ENCODE measurements at regions not wholly inside any gene's neighbourhood (a gene's known extent, or its start where the extent isn't known, plus 50 kb on each side); places are given as distances from the start of the nearest gene placed in this dataset.

- no peak for DNase-seq (ENCODE audit: low read depth)
Measured at GRCh38 chr1:234737967-234738314, 128.0 kb upstream of the IRF2BP2 start.

- no peak for DNase-seq (ENCODE audit: low read depth)
Measured at GRCh38 chr1:234735916-234736315, 125.9 kb upstream of the IRF2BP2 start.

DNA sequence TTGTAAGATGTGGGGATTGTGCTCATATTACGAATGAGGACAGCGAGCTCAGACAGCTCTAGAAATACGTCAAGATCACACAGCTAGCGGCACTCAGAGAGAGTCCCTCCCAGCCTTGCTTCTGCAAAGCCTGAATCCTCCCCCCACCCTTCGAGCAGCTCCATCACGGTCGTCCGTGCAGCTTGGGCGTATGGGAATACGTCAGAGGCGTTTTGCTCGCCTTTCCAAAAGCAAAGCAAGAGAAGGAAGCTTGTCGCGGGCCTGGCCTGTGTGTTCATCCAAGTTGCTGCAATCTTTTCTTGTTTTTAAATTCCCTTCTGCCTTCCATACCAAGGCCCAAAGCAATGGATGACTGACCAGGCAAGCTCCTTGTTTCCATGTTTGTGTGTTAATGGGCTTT, 125.5 kb upstream of the IRF2BP2 start:
- no peak for DNase-seq (ENCODE audit: low read depth)

- no peak for DNase-seq (ENCODE audit: low read depth)
Measured at GRCh38 chr1:234734869-234735268, 124.9 kb upstream of the IRF2BP2 start.

- no peak for DNase-seq (ENCODE audit: low read depth)
Measured at GRCh38 chr1:234734412-234734835, 124.4 kb upstream of the IRF2BP2 start.

GRCh38 chr1:234733427-234733826, 123.4 kb upstream of the IRF2BP2 start:
- no peak for DNase-seq (ENCODE audit: low read depth)

- DNase-seq (ENCODE audit: low read depth) = no peak
Measured at GRCh38 chr1:234732671-234733390, 122.9 kb upstream of the IRF2BP2 start.

DNA sequence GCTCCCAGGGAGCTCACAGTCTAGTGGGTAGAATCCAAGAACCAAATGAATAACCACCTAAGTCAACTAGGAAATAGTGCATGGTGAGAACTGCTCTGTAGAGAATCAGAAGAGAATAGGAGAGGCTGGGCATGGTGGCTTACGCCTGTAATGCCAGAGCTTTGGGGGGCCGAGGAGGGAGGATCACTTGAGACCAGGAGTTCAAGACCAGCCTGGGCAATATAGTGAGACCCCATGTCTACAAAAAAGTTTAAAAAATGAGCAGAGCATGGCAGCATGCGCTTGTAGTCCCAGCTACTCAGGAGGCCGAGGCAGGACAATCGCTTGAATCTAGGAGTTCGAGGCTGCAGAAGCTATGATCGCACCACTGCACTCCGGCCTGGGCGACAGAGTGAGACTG, 122.3 kb upstream of the IRF2BP2 start:
- DNase-seq (ENCODE audit: low read depth) = no peak

DNA sequence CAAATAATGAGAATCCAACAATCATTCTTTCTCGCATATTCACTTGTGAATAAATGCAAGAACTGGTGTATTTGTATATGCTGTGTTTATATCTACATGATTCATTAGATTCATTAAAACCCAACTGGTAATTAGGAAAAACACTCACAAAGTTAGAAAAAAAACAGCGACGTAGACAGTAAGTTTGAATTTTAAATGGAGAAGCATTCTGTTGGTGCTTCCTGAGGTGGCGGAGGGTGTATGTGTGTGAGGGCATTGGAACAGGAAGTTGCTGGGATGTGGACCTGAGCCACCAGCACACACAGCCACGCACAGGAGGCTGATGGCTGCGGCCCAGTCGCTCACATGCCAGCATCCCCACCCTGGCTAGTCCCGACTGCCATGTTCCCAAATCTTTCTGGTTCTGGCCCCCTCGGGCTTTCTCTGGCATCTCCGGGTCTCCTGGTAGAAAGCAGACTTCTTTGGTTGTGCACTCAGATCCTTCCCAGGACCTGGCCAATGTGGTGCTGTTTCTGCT, 121.6 kb upstream of the IRF2BP2 start:
- DNase-seq (ENCODE audit: low read depth) = no peak

DNA sequence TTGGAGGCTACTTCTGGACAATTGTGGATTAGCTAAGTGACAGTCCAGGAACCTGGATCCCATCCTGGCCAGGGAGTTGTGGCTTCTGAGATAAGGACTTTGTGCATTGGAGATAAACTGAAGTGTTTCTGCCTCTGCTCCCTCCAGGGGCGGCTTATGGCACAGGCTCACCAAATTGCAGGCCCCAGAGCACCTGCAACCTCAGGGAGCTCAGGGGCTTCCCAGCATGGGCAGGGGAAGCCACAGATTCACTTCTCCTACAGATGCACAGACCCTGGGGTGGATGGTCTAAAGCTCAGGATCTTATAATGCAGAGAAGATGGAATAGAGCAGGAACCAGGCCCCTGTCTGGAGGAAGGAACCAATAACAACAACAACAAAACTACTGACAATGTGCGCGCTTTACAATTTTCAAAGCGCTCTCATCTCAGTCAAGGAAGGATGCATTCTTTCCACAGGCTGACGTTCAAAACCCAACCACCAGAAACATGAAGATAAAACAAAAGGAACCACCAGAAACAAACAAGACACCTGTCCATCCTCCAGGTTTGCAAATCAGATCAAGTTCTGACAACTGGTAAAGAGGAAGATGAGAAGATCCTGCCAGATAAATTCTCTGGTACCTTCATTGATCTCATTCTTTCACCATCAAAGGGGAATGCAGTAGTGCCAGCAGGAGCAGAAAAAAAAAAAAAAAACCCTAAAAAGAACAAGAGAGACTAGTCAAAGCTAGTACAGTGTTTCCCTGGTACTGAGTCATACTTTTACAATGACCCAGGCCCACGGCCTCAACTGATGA, 121.0 kb upstream of the IRF2BP2 start:
- DNase-seq (ENCODE audit: low read depth) = peak; percentile 82

DNA sequence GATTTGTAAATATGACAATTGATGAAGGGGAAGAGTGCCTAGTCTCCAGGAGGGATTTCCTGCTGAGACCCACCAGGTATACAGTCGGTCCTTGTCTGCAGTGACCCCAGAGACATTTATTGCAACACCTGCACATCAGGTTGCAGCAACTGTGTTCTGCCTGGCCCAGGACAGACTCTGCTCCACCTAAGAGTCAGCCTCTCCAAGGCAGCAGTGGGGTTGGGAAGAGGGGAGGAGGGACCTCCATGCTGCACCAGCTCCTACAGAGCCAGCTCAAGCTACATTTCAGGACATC, 120.4 kb upstream of the IRF2BP2 start:
- DNase-seq (ENCODE audit: low read depth) = no peak

DNA sequence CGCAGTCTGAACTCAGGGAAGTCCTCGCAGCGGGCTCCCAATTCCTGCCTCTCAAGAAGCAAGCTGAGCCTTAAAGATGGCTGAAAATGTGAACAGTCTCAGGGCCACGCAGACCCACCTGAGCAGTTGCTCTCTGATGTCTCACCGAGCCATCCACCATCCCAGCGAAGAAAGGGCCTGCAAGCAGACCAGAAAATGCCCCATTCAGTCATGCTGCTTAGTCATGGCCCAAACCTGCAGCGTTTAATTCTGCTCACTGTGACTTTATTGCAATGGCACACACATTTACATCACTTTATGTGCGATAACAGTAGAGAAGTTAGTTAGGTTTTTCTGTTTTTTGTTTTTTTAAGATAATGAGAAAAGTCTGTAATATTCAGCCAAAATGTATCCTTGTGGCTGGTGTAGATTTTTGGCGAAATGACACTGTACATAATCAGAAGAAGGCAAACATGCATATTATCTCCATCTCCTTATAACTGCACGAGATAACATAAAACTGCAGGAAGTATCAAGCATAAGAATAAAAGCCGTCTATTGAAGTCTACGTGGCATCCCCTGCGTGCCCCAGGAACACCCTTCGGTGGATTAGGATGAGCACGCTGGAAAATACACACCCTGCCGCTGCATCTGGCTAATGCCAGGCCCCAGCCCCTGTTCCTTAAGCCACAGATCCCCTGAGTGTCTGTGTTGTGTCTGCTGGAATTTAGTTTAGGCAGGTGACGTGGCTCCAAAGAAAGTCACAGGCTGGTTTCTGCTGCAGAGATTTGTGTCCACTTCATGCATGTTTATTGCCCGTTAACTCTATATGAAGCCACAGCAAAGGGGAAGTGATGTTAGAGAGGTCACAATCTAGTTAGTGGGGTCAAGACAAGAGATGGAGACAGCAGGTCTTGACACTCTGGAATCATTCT, 119.8 kb upstream of the IRF2BP2 start:
- DNase-seq (ENCODE audit: low read depth) = no peak

- DNase-seq (ENCODE audit: low read depth) = no peak
Measured at GRCh38 chr1:234728740-234729139, 118.8 kb upstream of the IRF2BP2 start.

GRCh38 chr1:234727018-234727940, 117.3 kb upstream of the IRF2BP2 start:
- DNase-seq (ENCODE audit: low read depth) = no peak

DNA sequence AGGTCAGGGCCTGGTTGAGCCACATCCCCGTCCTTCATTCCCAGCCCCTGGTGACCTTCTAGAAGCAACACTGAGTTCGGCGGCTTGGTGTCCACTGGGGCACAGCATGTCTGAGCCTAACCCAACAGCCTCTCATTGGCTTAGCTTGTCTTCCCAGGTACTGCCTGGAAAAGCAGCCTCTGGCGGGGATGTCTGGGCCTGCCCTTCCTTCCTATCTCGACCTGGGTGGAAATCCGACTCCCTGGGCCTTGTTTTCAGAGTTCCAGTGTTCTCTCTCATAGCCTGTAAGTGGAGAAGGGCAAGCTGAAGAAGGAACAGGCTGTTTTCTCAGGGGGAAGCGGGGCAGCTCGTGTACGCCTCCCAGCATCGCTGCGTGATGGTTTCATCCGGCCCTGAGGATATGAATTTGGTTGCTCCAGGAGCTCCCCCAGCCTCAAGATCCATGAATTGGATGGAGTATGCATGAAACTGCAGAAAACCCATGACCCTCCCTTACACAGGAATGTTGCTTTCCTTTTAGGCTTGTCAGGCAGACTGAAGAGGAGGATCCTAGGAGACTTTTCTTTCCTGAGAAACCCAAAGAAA, 116.5 kb upstream of the IRF2BP2 start:
- no peak for DNase-seq (ENCODE audit: low read depth)

DNA sequence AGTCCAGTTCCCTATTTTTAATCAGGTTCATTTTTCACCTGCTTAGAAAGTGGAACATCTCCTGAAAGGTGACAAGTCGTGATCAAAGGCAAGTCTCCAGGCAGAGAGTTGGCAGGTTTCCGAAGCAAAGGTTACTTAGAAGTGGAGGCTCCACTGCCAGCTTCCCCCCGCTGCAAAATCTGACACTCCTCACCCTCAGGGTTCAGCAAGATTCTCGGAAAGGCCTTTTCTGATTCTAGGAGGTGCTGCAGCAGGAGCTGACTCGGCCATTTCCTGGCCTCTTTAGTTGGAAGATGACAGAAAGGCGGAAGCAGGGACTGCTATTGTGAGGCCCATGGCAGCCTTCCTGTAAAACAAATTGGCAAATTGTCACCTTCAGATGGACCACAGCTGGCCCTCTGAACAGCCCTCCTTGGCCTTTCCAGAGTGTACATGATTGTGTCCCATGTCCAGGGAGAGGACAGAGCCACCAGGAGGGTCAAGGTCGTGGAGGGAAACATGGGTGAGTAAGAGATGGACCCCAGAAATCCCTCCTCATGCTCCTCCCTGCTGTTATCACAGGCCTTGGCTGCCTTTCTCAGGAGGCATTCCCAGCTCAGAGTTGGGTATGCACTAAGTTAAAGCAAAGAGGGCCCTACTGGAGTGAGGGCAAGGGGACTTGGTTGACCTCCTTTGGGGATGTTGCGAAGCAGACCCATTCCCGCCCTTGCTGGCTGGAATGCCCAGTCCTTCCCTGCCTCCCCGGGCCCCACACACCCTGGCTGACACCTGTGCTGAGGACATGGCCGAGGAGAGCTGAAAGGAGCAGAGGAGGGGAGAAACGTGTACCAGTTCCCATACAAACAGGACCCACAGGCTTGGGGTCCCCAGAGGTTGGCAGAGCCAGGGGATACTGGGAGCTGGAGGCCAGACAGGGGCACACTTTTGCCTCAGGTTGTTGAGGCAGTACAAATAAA, 115.5 kb upstream of the IRF2BP2 start:
- no peak for DNase-seq (ENCODE audit: low read depth)

DNA sequence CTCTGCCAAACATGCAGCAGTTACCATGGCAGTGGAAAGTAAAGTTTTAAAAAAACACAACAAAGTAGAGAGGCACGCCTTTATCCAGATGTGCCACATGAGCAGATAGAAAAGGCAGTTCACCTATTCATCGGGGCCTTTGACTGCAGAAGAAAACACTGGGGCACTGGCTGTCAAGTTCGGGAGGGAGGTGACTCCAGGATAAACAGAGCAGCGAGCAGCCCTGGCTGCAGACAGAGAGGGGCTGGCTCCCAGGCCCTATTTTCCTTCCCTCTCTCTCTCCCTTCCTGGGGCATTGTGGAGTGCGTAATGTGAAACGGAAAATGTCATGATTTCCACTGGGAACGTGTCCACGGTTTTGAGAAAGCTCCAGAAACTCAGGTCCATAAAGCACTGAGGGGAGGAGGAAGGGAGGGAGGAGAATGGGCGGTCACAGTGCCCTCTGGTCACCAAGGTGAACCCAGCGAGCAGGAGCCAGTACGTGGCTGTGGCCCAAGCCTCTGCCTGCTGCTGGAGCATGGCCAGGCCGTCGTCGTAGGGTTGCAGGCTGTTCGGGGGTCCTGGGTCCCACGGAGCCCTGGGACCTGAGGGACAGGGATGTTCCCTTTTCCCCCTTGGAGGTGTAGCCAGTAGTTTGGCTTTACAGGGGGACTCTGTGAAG, 114.7 kb upstream of the IRF2BP2 start:
- DNase-seq (ENCODE audit: low read depth) = no peak

DNA sequence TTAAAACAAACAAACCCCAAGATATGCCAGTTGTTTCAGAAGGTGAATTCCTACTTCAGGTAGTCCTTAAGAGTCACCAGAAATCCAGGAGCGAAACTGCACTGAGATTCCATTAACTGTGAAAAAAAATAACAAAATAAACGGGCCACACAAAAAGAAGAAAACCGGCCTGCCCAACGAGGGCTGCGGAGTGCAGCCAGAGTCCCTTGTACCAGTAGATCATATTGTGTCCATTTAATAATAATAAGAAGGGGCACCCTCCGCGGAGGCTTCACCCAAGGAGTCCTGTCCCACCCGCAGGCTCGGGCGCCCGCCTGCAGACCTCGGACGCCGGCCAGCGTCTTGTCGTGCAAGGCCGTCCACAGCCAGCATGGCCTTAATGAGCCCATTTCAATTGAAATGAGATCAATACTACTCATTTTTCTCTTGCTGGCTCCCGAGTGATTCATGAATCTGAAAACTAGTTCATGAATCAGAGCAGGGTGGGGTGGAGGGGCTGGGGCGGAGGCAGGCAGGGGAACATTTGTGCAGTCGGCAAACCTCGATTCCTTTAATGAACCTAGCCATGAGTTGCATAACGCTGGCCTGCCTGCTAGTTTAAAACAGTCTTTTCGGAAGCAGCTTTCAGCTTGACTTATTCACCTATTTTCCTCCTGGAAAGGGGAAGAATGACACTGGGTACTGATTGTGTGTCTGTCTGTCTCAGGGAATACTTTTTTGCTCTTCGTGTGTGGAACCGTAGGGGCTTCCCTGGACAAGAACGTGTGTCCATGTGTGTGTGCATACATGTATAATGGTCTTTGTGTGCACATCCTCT, 113.1 kb upstream of the IRF2BP2 start:
- DNase-seq (ENCODE audit: low read depth) = peak; percentile 84
